ENCODE measurements at regions not wholly inside any gene's neighbourhood (a gene's known extent, or its start where the extent isn't known, plus 50 kb on each side); places are given as distances from the start of the nearest gene placed in this dataset.

DNA sequence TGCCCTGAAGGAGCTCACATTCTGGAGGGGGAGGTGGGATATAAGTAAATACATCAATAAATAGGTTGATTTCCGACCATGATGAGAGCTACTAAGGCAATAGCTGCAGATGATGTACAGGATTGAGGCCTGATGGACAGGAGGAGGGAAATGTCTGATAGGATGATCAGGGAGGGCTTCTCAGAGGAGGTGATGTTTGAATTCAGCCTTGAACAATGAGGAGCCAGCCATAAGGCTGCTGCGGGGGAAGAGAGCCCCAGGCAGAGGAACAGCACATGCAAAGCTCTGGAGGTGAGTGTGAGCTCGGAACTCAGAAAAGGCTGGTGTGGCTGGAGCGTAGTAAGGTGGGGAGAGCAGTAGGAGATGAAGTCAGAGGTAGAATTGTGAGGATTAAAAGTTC lies 411.7 kb downstream of the PTPRU start:
- Histone ChIP-seq H3K4me1 (ENCODE audit: insufficient read depth, low read length) (peaks cover 4% of the 10 kb centered on the region), H2AFZ (ENCODE audit: low read depth, low read length) (no peak overlapping the region), H3K9ac (ENCODE audit: low read length) (no peak overlapping the region), H3K27ac (ENCODE audit: low read depth, low read length) (no peak overlapping the region), H3K4me3 (ENCODE audit: insufficient read depth, low read depth, low read length) (no peak overlapping the region), H3K4me2 (ENCODE audit: low read length) (no peak overlapping the region), H3K36me3 (ENCODE audit: insufficient read depth, low read length) (no peaks in the 10 kb centered on the region), H3K9me3 (ENCODE audit: insufficient read depth, low read depth, low read length) (no peaks in the 10 kb centered on the region), H3K27me3 (ENCODE audit: insufficient read depth, low read length) (no peaks in the 10 kb centered on the region), H4K20me1 (ENCODE audit: insufficient read depth, low read length) (no peaks in the 10 kb centered on the region), H3K79me2 (ENCODE audit: insufficient read depth, low read length) (no peaks in the 10 kb centered on the region)
- no peak for DNase-seq (ENCODE audit: low read depth)
- Mint-ChIP-seq H3K4me1 (ENCODE audit: low read depth, unreplicated experiment) (no peaks in the 10 kb centered on the region), H3K27me3 (ENCODE audit: low read depth, unreplicated experiment) (peaks cover 30% of the 10 kb centered on the region), H3K36me3 (ENCODE audit: low read depth, unreplicated experiment) (no peaks in the 10 kb centered on the region), H3K27ac (ENCODE audit: unreplicated experiment) (no peak overlapping the region), H3K9me3 (ENCODE audit: unreplicated experiment) (peaks cover 2% of the 10 kb centered on the region), H3K4me3 (ENCODE audit: unreplicated experiment) (no peak overlapping the region)
- no peak for FAIRE-seq
- TF ChIP-seq, protein P1, sequence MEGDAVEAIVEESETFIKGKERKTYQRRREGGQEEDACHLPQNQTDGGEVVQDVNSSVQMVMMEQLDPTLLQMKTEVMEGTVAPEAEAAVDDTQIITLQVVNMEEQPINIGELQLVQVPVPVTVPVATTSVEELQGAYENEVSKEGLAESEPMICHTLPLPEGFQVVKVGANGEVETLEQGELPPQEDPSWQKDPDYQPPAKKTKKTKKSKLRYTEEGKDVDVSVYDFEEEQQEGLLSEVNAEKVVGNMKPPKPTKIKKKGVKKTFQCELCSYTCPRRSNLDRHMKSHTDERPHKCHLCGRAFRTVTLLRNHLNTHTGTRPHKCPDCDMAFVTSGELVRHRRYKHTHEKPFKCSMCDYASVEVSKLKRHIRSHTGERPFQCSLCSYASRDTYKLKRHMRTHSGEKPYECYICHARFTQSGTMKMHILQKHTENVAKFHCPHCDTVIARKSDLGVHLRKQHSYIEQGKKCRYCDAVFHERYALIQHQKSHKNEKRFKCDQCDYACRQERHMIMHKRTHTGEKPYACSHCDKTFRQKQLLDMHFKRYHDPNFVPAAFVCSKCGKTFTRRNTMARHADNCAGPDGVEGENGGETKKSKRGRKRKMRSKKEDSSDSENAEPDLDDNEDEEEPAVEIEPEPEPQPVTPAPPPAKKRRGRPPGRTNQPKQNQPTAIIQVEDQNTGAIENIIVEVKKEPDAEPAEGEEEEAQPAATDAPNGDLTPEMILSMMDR (IDR thresholded peaks at IDR 0.05; ENCODE audit: insufficient read depth, low read depth, low read length): no peak
- no peak for TF ChIP-seq EZH2 (IDR thresholded peaks at IDR 0.05; ENCODE audit: insufficient read depth, low read length)

DNA sequence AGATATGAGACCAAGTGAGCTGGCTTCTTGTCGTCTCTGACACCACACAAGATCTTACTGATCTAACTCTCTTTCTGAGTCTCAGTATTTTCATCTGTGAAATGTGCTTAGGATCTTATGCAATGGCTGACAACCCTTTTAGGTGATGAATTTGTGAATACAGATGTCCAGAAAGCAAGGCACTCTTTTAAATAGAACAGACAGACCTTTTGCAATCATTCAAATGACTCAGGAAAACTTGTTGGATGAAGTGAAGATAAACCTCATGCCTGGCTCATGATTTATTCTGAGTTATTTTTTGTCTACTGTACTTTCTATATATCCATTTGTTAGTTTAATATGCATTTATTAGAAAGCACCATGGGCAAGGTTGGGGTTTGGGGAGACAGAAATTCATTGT lies 411.3 kb downstream of the PTPRU start:
- H3K9ac ChIP-seq (ENCODE audit: low read length): no peak overlapping the region
- no peak overlapping the region for H3K4me3 ChIP-seq (ENCODE audit: insufficient read depth, low read depth, low read length)
- H3K9me3 ChIP-seq (ENCODE audit: insufficient read depth, low read depth, low read length): no peaks in the 10 kb centered on the region
- DNase-seq (ENCODE audit: low read depth) (peak; percentile 30), FAIRE-seq (no peak)
- no peak overlapping the region for H3K27ac Mint-ChIP-seq (ENCODE audit: unreplicated experiment)
- H3K36me3 ChIP-seq (ENCODE audit: insufficient read depth, low read length): no peaks in the 10 kb centered on the region
- H3K27me3 ChIP-seq (ENCODE audit: insufficient read depth, low read length): no peaks in the 10 kb centered on the region
- H3K36me3 Mint-ChIP-seq (ENCODE audit: low read depth, unreplicated experiment): no peaks in the 10 kb centered on the region
- no peak overlapping the region for H3K4me2 ChIP-seq (ENCODE audit: low read length)
- H3K27ac ChIP-seq (ENCODE audit: low read depth, low read length): no peak overlapping the region
- no peak overlapping the region for H2AFZ ChIP-seq (ENCODE audit: low read depth, low read length)
- no peaks in the 10 kb centered on the region for H3K4me1 Mint-ChIP-seq (ENCODE audit: low read depth, unreplicated experiment)
- no peak for TF ChIP-seq EZH2 (IDR thresholded peaks at IDR 0.05; ENCODE audit: insufficient read depth, low read length)
- TF ChIP-seq, protein P1 (IDR thresholded peaks at IDR 0.05; ENCODE audit: insufficient read depth, low read depth, low read length): no peak
- H3K4me1 ChIP-seq (ENCODE audit: insufficient read depth, low read length): peaks cover 4% of the 10 kb centered on the region
- peaks cover 31% of the 10 kb centered on the region for H3K27me3 Mint-ChIP-seq (ENCODE audit: low read depth, unreplicated experiment)
- H3K79me2 ChIP-seq (ENCODE audit: insufficient read depth, low read length): no peaks in the 10 kb centered on the region
- no peaks in the 10 kb centered on the region for H4K20me1 ChIP-seq (ENCODE audit: insufficient read depth, low read length)
- peaks cover 2% of the 10 kb centered on the region for H3K9me3 Mint-ChIP-seq (ENCODE audit: unreplicated experiment)
- H3K4me3 Mint-ChIP-seq (ENCODE audit: unreplicated experiment): no peak overlapping the region

DNA sequence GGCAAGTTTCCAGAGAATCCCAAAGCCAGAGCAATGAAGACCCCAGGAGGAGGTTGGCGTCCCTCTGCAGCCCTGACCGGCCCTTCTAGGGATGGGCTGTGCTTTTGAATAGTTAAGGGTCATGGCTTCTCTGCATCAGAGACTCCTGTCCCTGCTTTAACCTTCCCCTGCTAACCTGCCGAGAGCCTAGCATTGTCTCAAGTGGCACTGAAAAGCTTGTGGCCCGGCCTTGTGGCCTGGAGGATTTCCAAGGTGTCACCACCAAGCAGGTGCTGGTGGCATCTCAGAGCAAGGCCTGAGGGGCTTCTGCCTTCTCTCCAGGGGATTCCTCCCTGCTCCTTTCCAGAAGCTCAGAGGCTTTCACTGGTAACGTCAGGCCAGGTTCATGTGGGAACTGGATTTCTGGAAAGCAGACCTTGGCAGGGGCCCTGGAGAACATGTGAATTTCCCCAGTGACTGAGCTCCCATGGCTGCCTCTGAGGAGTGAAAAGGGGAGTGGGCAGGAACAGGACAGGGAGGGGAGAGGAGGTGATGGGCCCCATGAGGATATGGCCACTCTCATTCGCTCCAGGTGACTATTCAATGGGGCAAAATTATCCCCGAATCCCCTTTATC lies 409.9 kb downstream of the PTPRU start:
- FAIRE-seq (no peak), DNase-seq (ENCODE audit: low read depth) (no peak)
- Histone ChIP-seq H3K9me3 (ENCODE audit: insufficient read depth, low read depth, low read length) (no peaks in the 10 kb centered on the region), H3K4me2 (ENCODE audit: low read length) (no peak overlapping the region), H4K20me1 (ENCODE audit: insufficient read depth, low read length) (no peaks in the 10 kb centered on the region), H2AFZ (ENCODE audit: low read depth, low read length) (no peak overlapping the region), H3K9ac (ENCODE audit: low read length) (no peak overlapping the region), H3K27me3 (ENCODE audit: insufficient read depth, low read length) (no peaks in the 10 kb centered on the region), H3K4me3 (ENCODE audit: insufficient read depth, low read depth, low read length) (no peak overlapping the region), H3K4me1 (ENCODE audit: insufficient read depth, low read length) (peaks cover 4% of the 10 kb centered on the region), H3K36me3 (ENCODE audit: insufficient read depth, low read length) (no peaks in the 10 kb centered on the region), H3K79me2 (ENCODE audit: insufficient read depth, low read length) (no peaks in the 10 kb centered on the region), H3K27ac (ENCODE audit: low read depth, low read length) (no peak overlapping the region)
- TF ChIP-seq EZH2 (IDR thresholded peaks at IDR 0.05; ENCODE audit: insufficient read depth, low read length): no peak
- TF ChIP-seq, protein P1 (IDR thresholded peaks at IDR 0.05; ENCODE audit: insufficient read depth, low read depth, low read length): no peak
- Mint-ChIP-seq H3K9me3 (ENCODE audit: unreplicated experiment) (peaks cover 2% of the 10 kb centered on the region), H3K4me1 (ENCODE audit: low read depth, unreplicated experiment) (no peaks in the 10 kb centered on the region), H3K27ac (ENCODE audit: unreplicated experiment) (no peak overlapping the region), H3K4me3 (ENCODE audit: unreplicated experiment) (no peak overlapping the region), H3K27me3 (ENCODE audit: low read depth, unreplicated experiment) (peaks cover 28% of the 10 kb centered on the region), H3K36me3 (ENCODE audit: low read depth, unreplicated experiment) (no peaks in the 10 kb centered on the region)
